T47D (cell line): ENCODE measurements at regions not wholly inside any gene's neighbourhood (a gene's known extent, or its start where the extent isn't known, plus 50 kb on each side); places are given as distances from the start of the nearest gene placed in this dataset.
"Not testable (repeated sequence)": the region's sequence is repeated elsewhere in the genome, so short reads cannot be mapped to it uniquely, and the experiment has no call there.

Source experiments
- DNase-seq, 2 experiments: peaks; one replicate each; pipeline versions ENCODE4 v3.0.0 to v3.0.0-alpha.2; 2011 to 2012; ENCODE audit warnings: low read depth in 1 of 2, low spot score in 1 of 2
- JUND ChIP-seq: IDR thresholded peaks from 2 replicates; pipeline ENCODE4 v1.6.1; 2012; ENCODE audit warnings: low read depth
- in situ Hi-C: cut with HindIII; loops from 2 replicates; pipeline ENCODE4 v1.10.0; 2016; ENCODE audit warnings: low sequenced_read_pairs, low pct_unique_long_range_greater_than_20kb

- no peak for TF ChIP-seq JUND
- in situ Hi-C loops, result no loop called here
- DNase-seq, result no peak
Observed at GRCh38 chr3:22765679-22766078, 437.4 kb upstream of the UBE2E2 start.

DNA sequence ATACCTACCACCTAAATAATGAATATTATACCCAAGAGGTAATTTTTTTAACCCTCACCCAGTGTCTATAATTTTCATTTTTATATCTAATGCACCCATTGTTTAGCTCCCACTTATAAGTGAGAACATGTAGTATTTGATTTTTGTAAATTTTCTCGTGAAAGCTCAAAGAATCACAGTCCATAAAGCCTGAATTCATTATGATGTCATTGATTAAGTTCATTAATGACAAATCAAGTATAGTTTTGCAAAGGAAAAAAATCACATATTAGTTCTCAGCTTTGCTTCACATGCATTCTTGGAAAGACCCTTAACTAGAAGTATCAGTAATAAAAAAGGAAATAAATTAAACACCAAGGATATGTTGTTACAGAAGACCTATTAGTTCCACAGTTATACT lies 425.3 kb upstream of the UBE2E2 start:
- in situ Hi-C loops, result no loop called here
- TF ChIP-seq JUND, result no peak

DNA sequence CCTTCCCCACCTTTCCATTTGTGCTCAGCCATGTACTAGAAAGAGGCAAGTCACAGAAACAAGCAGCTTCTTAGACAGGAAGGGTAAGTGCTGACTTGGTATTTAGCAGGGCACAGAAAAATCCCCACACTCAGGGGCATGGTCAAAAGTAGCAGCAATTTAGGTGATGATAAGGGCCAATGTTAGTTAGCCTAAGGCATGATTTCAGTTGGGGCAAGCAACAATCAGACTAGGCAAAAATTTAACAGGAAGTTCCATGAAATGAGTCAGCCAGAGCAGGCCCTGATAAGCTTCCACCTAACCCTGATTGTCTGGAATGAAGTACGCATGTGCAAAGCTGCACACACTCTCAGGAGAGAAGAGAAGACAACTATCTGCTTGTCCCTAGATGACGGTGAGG lies 423.4 kb upstream of the UBE2E2 start:
- no peak for TF ChIP-seq JUND
- DNase-seq, result no peak
- in situ Hi-C loops, result no loop called here

More for the DNA sequence above, 425.3 kb upstream of the UBE2E2 start:
- no peak for DNase-seq

GRCh38 chr3:22792533-22792932 lies 410.6 kb upstream of the UBE2E2 start:
- no peak for DNase-seq
- in situ Hi-C loops, result no loop called here
- no peak for TF ChIP-seq JUND

DNA sequence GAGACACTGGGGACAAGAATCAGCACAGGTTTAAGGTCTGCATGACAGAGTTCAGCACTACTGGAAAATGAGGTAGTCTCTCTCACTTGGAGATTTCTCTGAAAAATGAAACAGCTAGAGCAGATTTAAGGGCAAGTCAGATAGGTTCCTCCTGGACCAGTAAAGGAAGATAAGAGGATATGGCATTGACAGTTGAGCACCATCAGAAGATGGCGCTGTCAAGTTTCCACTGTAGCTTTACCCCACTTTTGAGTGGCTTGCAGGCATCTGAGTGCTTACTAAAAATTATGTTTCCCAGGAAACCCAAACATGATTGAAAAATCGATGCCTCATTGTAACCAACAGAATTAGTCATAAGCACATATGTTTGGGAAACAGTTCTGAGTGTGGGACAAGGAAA lies 407.2 kb upstream of the UBE2E2 start:
- in situ Hi-C loops, result no loop called here
- no peak for TF ChIP-seq JUND
- DNase-seq, result no peak

GRCh38 chr3:22798461-22798860 lies 404.7 kb upstream of the UBE2E2 start:
- DNase-seq, result no peak
- in situ Hi-C loops, result no loop called here
- no peak for TF ChIP-seq JUND

- no peak for DNase-seq
- no peak for TF ChIP-seq JUND
- in situ Hi-C loops, result no loop called here
Observed at GRCh38 chr3:22819209-22819608, 383.9 kb upstream of the UBE2E2 start.

GRCh38 chr3:22835041-22835440 lies 368.1 kb upstream of the UBE2E2 start:
- in situ Hi-C loops, result no loop called here
- DNase-seq, result no peak
- TF ChIP-seq JUND, result no peak

- no peak for TF ChIP-seq JUND
- no peak for DNase-seq
Observed at GRCh38 chr3:22836131-22836530, 367.0 kb upstream of the UBE2E2 start.

DNA sequence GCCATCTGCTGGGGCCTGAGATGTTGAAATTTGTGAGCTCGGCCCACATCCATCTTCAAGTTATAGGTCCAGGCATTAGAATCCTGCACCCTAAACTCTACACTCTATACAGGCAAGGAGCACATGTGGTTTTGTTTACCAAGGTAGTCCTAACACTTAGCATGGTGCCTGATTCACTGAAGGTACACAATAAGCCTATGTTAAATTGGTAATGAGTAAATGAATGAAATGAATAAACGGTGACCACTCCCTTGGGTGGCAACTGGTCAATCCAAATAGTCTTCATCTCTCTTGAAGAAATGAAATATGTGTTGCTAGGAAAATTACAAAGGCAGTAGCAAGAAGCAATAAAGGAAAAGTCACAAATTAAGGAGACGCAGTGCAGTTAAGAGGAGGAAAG lies 359.3 kb upstream of the UBE2E2 start:
- in situ Hi-C loops, result no loop called here
- TF ChIP-seq JUND, result no peak
- DNase-seq, result no peak

More at GRCh38 chr3:22836131-22836530, 367.0 kb upstream of the UBE2E2 start:
- in situ Hi-C loops, result no loop called here

DNA sequence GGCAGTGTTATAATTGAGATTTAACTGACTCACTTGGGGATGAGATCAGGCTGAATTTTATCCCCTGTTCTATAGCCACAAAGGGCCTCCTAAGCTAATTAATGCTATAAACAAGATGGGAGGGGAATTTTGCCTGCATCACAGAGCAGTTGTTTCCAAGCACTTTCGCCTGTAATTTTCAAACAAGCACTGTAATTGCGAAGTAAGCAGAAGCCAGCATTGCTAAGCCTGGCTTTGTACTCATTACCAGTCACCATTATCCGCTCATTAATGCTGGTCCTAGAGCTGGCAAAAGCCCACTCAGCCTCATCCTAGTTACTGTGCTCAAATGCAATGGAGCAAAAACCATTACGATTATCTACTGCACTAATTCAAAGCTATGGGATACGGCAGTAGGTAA lies 356.6 kb upstream of the UBE2E2 start:
- TF ChIP-seq JUND, result no peak
- in situ Hi-C loops, result no loop called here
- no peak for DNase-seq

DNA sequence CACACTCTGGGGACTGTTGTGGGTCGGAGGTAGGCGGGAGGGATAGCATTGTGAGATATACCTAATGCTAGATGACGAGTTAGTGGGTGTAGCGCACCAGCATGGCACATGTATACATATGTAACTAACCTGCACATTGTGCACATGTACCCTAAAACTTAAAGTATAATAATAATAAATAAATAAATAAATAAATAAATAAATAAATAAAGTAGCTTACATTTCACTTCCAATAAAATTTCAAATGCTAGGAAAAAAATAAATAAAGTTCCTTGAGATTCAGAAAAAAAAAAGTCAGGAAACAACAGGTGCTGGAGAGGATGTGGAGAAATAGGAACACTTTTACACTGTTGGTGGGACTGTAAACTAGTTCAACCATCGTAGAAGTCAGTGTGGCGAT lies 353.5 kb upstream of the UBE2E2 start:
- DNase-seq, in situ Hi-C loops: not testable (repeated sequence)

DNA sequence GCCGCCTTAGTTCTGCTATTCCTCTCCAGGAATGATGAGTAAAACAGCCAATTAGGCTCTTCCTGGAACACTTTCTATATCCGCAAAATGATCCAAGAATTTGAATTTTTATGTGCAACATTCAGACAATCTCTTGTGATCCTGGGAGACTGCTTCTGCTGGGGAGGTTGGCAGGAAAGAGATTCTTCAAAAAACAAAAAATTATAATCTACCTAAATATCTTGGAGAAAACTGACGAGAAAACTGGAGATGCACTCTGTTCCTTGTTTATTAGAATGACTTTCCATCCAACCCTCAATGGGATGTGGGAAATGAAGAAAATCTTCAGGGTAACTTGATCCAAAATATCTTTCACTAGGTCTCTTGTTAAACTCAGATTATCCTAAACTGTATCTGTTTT lies 346.3 kb upstream of the UBE2E2 start:
- no peak for TF ChIP-seq JUND
- in situ Hi-C loops, result no loop called here

GRCh38 chr3:22858486-22858885 lies 344.6 kb upstream of the UBE2E2 start:
- no peak for DNase-seq
- TF ChIP-seq JUND, result no peak
- in situ Hi-C loops, result no loop called here

More for the DNA sequence above, 346.3 kb upstream of the UBE2E2 start:
- no peak for DNase-seq
